H9 (cell line): ENCODE measurements at regions not wholly inside any gene's neighbourhood (a gene's known extent, or its start where the extent isn't known, plus 50 kb on each side); places are given as distances from the start of the nearest gene placed in this dataset.

Experiments used
- DNase-seq: peaks from one replicate; pipeline ENCODE4 v3.0.0-alpha.2; 2017
- H2AFZ ChIP-seq: one replicate; pipeline ENCODE4 v1.6.1; 2013; ENCODE audit warnings: mild to moderate bottlenecking, low read length, control low read depth, moderate library complexity
- H2AK5ac ChIP-seq: 2 replicates; pipeline ENCODE4 v1.6.1; 2013; ENCODE audit warnings: low read length, control low read depth, mixed read lengths; ENCODE audit not compliant: insufficient read length
- H2BK120ac ChIP-seq: one replicate; pipeline ENCODE4 v1.6.1; 2013; ENCODE audit warnings: low read depth, mild to moderate bottlenecking, low read length, control low read depth, inconsistent platforms; ENCODE audit not compliant: poor library complexity, severe bottlenecking
- H2BK12ac ChIP-seq: 2 replicates; pipeline ENCODE4 v1.6.1; 2013; ENCODE audit warnings: low read length, control low read depth, mixed read lengths, low read depth; ENCODE audit not compliant: insufficient read length
- H2BK15ac ChIP-seq: 2 replicates; pipeline ENCODE4 v1.6.1; 2013; ENCODE audit warnings: low read depth, low read length, control low read depth
- H2BK20ac ChIP-seq: one replicate; pipeline ENCODE4 v1.6.1; 2013; ENCODE audit warnings: low read depth, mild to moderate bottlenecking, low read length, control low read depth, inconsistent platforms; ENCODE audit not compliant: poor library complexity, severe bottlenecking
- H2BK5ac ChIP-seq: 2 replicates; pipeline ENCODE4 v1.6.1; 2013; ENCODE audit warnings: low read length, control low read depth, mixed read lengths; ENCODE audit not compliant: insufficient read length
- H3K14ac ChIP-seq: 2 replicates; pipeline ENCODE4 v1.6.1; 2013; ENCODE audit warnings: low read length, control low read depth; ENCODE audit not compliant: insufficient read depth
- H3K18ac ChIP-seq: 2 replicates; pipeline ENCODE4 v1.6.1; 2013; ENCODE audit warnings: low read depth, mild to moderate bottlenecking, mixed read lengths, low read length, control low read depth; ENCODE audit not compliant: insufficient read length
- H3K23ac ChIP-seq: 2 replicates; pipeline ENCODE4 v1.6.1; 2013; ENCODE audit warnings: low read length, control low read depth, mixed read lengths, low read depth; ENCODE audit not compliant: insufficient read length
- H3K23me2 ChIP-seq: 2 replicates; pipeline ENCODE4 v1.6.1; 2013; ENCODE audit warnings: low read depth, mild to moderate bottlenecking, mixed read lengths, low read length, control low read depth; ENCODE audit not compliant: insufficient read length, poor library complexity, severe bottlenecking
- H3K27ac ChIP-seq: 2 replicates; pipeline ENCODE4 v1.5.1; 2013; ENCODE audit warnings: low read length, control low read depth, mixed read lengths, low read depth; ENCODE audit not compliant: insufficient read length
- H3K27me3 ChIP-seq: 2 replicates; pipeline ENCODE4 v1.6.1; 2013; ENCODE audit warnings: low read length, control low read depth, inconsistent platforms; ENCODE audit not compliant: insufficient read depth
- H3K4ac ChIP-seq: 2 replicates; pipeline ENCODE4 v1.6.1; 2013; ENCODE audit warnings: low read depth, mild to moderate bottlenecking, control low read depth, inconsistent platforms, low read length, moderate library complexity
- H3K4me1 ChIP-seq: 2 replicates; pipeline ENCODE4 v1.6.1; 2013; ENCODE audit warnings: low read length, control low read depth, inconsistent platforms; ENCODE audit not compliant: insufficient read depth
- H3K4me2 ChIP-seq: 2 replicates; pipeline ENCODE4 v1.6.1; 2013; ENCODE audit warnings: low read length, control low read depth, mixed read lengths; ENCODE audit not compliant: insufficient read length, insufficient read depth
- H3K56ac ChIP-seq: 2 replicates; pipeline ENCODE4 v1.6.1; 2013; ENCODE audit warnings: low read depth, mild to moderate bottlenecking, mixed read lengths, low read length, control low read depth; ENCODE audit not compliant: insufficient read length
- H3K79me1 ChIP-seq: 2 replicates; pipeline ENCODE4 v1.6.1; 2013; ENCODE audit warnings: low read depth, mild to moderate bottlenecking, moderate library complexity, low read length, control low read depth, inconsistent platforms; ENCODE audit not compliant: insufficient read depth, poor library complexity, severe bottlenecking
- H3K79me2 ChIP-seq: 2 replicates; pipeline ENCODE4 v1.6.1; 2013; ENCODE audit warnings: low read length, control low read depth, inconsistent platforms; ENCODE audit not compliant: insufficient read depth
- H3K9ac ChIP-seq: 2 replicates; pipeline ENCODE4 v1.6.1; 2013; ENCODE audit warnings: low read length, control low read depth, mixed read lengths; ENCODE audit not compliant: insufficient read length; ENCODE audit errors: extremely low read depth
- H3K9me3 ChIP-seq: one replicate; pipeline ENCODE4 v1.6.1; 2013; ENCODE audit warnings: low read depth, low read length, inconsistent platforms; ENCODE audit not compliant: control insufficient read depth
- H3T11ph ChIP-seq: one replicate; pipeline ENCODE4 v1.6.1; 2013; ENCODE audit warnings: mild to moderate bottlenecking, low read length, control low read depth, inconsistent platforms
- H4K20me1 ChIP-seq: one replicate; pipeline ENCODE4 v1.6.1; 2013; ENCODE audit not compliant: control insufficient read depth, insufficient read length, insufficient read depth
- H4K5ac ChIP-seq: 2 replicates; pipeline ENCODE4 v1.6.1; 2013; ENCODE audit warnings: low read depth, mild to moderate bottlenecking, mixed read lengths, low read length, control low read depth; ENCODE audit not compliant: insufficient read length
- H4K8ac ChIP-seq: replicated peaks from 2 replicates; pipeline ENCODE4 v1.6.1; 2013; ENCODE audit warnings: low read length, control low read depth, mixed read lengths, low read depth; ENCODE audit not compliant: insufficient read length
- H4K91ac ChIP-seq: 2 replicates; pipeline ENCODE4 v1.6.1; 2013; ENCODE audit warnings: low read depth, mild to moderate bottlenecking, moderate library complexity, mixed read lengths, low read length, control low read depth; ENCODE audit not compliant: insufficient read length
- H3K27ac Mint-ChIP-seq, 3 experiments: 2 replicates in 2 of 3; 3 replicates in 1 of 3; pipeline ENCODE4 v1.8.0; 2020 to 2021; ENCODE audit warnings: mixed read lengths in 3 of 3, mild to moderate bottlenecking in 1 of 3, moderate library complexity in 1 of 3
- H3K27me3 Mint-ChIP-seq: 2 replicates; pipeline ENCODE4 v1.8.0; 2021; ENCODE audit warnings: low read depth, mild to moderate bottlenecking, moderate library complexity, mixed read lengths
- H3K36me3 Mint-ChIP-seq, 3 experiments: 2 replicates in 2 of 3; 3 replicates in 1 of 3; pipeline ENCODE4 v1.8.0; 2020 to 2021; ENCODE audit warnings: low read depth in 3 of 3, mixed read lengths in 3 of 3; ENCODE audit not compliant: insufficient read depth in 1 of 3
- H3K4me1 Mint-ChIP-seq, 2 experiments: 2 replicates each; pipeline ENCODE4 v1.8.0; 2020; ENCODE audit warnings: mixed read lengths in 2 of 2
- H3K4me3 Mint-ChIP-seq, 2 experiments: 2 replicates in 1 of 2; 3 replicates in 1 of 2; pipeline ENCODE4 v1.8.0; 2020 to 2021; ENCODE audit warnings: mild to moderate bottlenecking in 2 of 2, mixed read lengths in 2 of 2, moderate library complexity in 1 of 2
- H3K9me3 Mint-ChIP-seq, 2 experiments: 2 replicates in 1 of 2; 3 replicates in 1 of 2; pipeline ENCODE4 v1.8.0; 2020; ENCODE audit warnings: mild to moderate bottlenecking in 2 of 2, mixed read lengths in 2 of 2, moderate library complexity in 1 of 2
- CTCF ChIP-seq: fragments of 200-600 bp; sonication (generic); conservative IDR thresholded peaks from 3 replicates; pipeline ENCODE4 v1.8.0; 2021; ENCODE audit warnings: antibody characterized with exemption, mild to moderate bottlenecking
- WGBS: extraction: QIAGEN DNeasy Blood & Tissue Kit; methylation state at CpG from one replicate; pipeline ENCODE4 v1.1.7; 2013; ENCODE audit warnings: missing lambda C conversion rate, low lambda C conversion rate, mixed read lengths; ENCODE audit not compliant: insufficient read length; ENCODE audit errors: extremely low coverage; 5-methylcytosine and 5-hydroxymethylcytosine counted together

- Histone ChIP-seq H2BK20ac (no peak overlapping the region), H2BK15ac (no peak overlapping the region), H3K4ac (no peak overlapping the region), H3K14ac (no peak overlapping the region), H4K8ac (no peak overlapping the region), H2AFZ (no peak overlapping the region), H3K79me2 (no peaks in the 10 kb centered on the region), H3K9me3 (no peaks in the 10 kb centered on the region), H3K9ac (no peak overlapping the region), H3K23me2 (no peaks in the 10 kb centered on the region), H3K27me3 (no peaks in the 10 kb centered on the region), H3K18ac (no peak overlapping the region), H3K4me2 (no peak overlapping the region), H4K91ac (no peak overlapping the region), H4K5ac (no peak overlapping the region), H2AK5ac (no peak overlapping the region), H3K56ac (no peak overlapping the region), H3K27ac (no peak overlapping the region), H2BK120ac (no peak overlapping the region), H3K79me1 (no peaks in the 10 kb centered on the region), H2BK5ac (no peak overlapping the region), H4K20me1 (no peaks in the 10 kb centered on the region), H3T11ph (no peak overlapping the region), H3K23ac (no peak overlapping the region), H3K4me1 (no peaks in the 10 kb centered on the region; the same call in 1 of the 2 replicates), H2BK12ac (no peak overlapping the region)
- no peak for DNase-seq
- H3K4me1 Mint-ChIP-seq: peaks cover 25 to 39% of the 10 kb centered on the region in 2 experiments
- H3K36me3 Mint-ChIP-seq: peaks cover 10 to 23% (median 11%) of the 10 kb centered on the region in 3 experiments
- no peak overlapping the region for H3K4me3 Mint-ChIP-seq
- TF ChIP-seq CTCF: no peak
- H3K27ac Mint-ChIP-seq: no peak overlapping the region
- peaks cover 16 to 22% of the 10 kb centered on the region in 2 experiments for H3K9me3 Mint-ChIP-seq
- H3K27me3 Mint-ChIP-seq: peaks cover 2% of the 10 kb centered on the region; the same call in 1 of the 2 replicates
- WGBS: no CpG with 5 or more reads among the region's 1 CpG
These were observed 73.9 kb downstream of the DNTTIP2 start for GRCh38 chr1:93805027-93805610.
